Neural cell (in vitro differentiated cells): ENCODE measurements at regions not wholly inside any gene's neighbourhood (a gene's known extent, or its start where the extent isn't known, plus 50 kb on each side); places are given as distances from the start of the nearest gene placed in this dataset.

Experiments used
- H2AFZ ChIP-seq: fragments of 200-600, 300-800 bp; sonication (generic), shearing (Covaris generic); 2 replicates; pipeline ENCODE4 v1.6.0; 2014; ENCODE audit warnings: low read depth, mild to moderate bottlenecking, antibody characterized with exemption, low read length, moderate library complexity
- H3F3A ChIP-seq: fragments of 200-600 bp; shearing (Covaris generic); 2 replicates; pipeline ENCODE4 v1.6.1; 2016; ENCODE audit warnings: mild to moderate bottlenecking, moderate library complexity, mixed read lengths, antibody characterized with exemption, low read length; ENCODE audit not compliant: insufficient read depth, poor library complexity, severe bottlenecking
- H3K27ac ChIP-seq: fragments of 200-600, 300-800 bp; sonication (generic), shearing (Covaris generic); 2 replicates; pipeline ENCODE4 v1.5.1; 2014; ENCODE audit warnings: mild to moderate bottlenecking, low read length, moderate library complexity
- H3K27me3 ChIP-seq: fragments of 300-800, 200-600 bp; sonication (generic), shearing (Covaris generic); 2 replicates; pipeline ENCODE4 v1.6.0; 2014; ENCODE audit warnings: mild to moderate bottlenecking, low read depth, low read length, moderate library complexity; ENCODE audit not compliant: insufficient read depth
- H3K36me3 ChIP-seq: fragments of 300-800, 200-600 bp; sonication (generic), shearing (Covaris generic); 2 replicates; pipeline ENCODE4 v1.5.1; 2014; ENCODE audit warnings: mild to moderate bottlenecking, antibody characterized with exemption, low read length, moderate library complexity; ENCODE audit not compliant: insufficient read depth
- H3K4me2 ChIP-seq: fragments of 300-800, 200-600 bp; sonication (generic), shearing (Covaris generic); 2 replicates; pipeline ENCODE4 v1.6.0; 2014; ENCODE audit warnings: mild to moderate bottlenecking, low read length
- H3K4me3 ChIP-seq: fragments of 300-800, 200-600 bp; sonication (generic), shearing (Covaris generic); 2 replicates; pipeline ENCODE4 v1.5.1; 2014; ENCODE audit warnings: mild to moderate bottlenecking, low read length, moderate library complexity
- H3K79me2 ChIP-seq: fragments of 200-600 bp; shearing (Covaris generic); replicated peaks from 2 replicates; pipeline ENCODE4 v1.6.0; 2014; ENCODE audit warnings: mild to moderate bottlenecking, low read length, moderate library complexity; ENCODE audit not compliant: insufficient read depth
- H3K9ac ChIP-seq: fragments of 300-800, 200-600 bp; sonication (generic), shearing (Covaris generic); 2 replicates; pipeline ENCODE4 v1.6.1; 2016; ENCODE audit warnings: mild to moderate bottlenecking, low read length, mixed read lengths
- H3K9me2 ChIP-seq: fragments of 200-600 bp; shearing (Covaris generic); 2 replicates; pipeline ENCODE4 v1.6.1; 2016; ENCODE audit warnings: mild to moderate bottlenecking, low read length, mixed read lengths; ENCODE audit not compliant: insufficient read depth
- H3K9me3 ChIP-seq: fragments of 200-600, 300-800 bp; sonication (generic), shearing (Covaris generic); 2 replicates; pipeline ENCODE4 v1.6.1; 2016; ENCODE audit warnings: mild to moderate bottlenecking, mixed run types, low read length, moderate library complexity, mixed read lengths
- H4K20me1 ChIP-seq: fragments of 200-600 bp; shearing (Covaris generic); 2 replicates; pipeline ENCODE4 v1.6.1; 2016; ENCODE audit warnings: mild to moderate bottlenecking, mixed run types; ENCODE audit not compliant: insufficient read depth
- EP300 ChIP-seq: fragments of 450-650 bp; conservative IDR thresholded peaks from 2 replicates; pipeline ENCODE4 v1.6.1; 2014; ENCODE audit warnings: antibody characterized with exemption, mild to moderate bottlenecking, moderate library complexity; ENCODE audit not compliant: poor library complexity, severe bottlenecking
- EZH2 ChIP-seq: fragments of 200-600, 300-800 bp; shearing (Covaris generic), sonication (generic); IDR thresholded peaks from 2 replicates; pipeline ENCODE4 v1.6.1; 2014; ENCODE audit warnings: antibody characterized with exemption, low read length, borderline replicate concordance, mild to moderate bottlenecking; ENCODE audit not compliant: insufficient read depth, poor library complexity, severe bottlenecking
- MXI1 ChIP-seq: fragments of 450-650 bp; conservative IDR thresholded peaks from 2 replicates; pipeline ENCODE4 v1.6.1; 2014; ENCODE audit warnings: antibody characterized with exemption, mild to moderate bottlenecking; ENCODE audit not compliant: poor library complexity, severe bottlenecking
- POLR2AphosphoS5 ChIP-seq: IDR thresholded peaks from 2 replicates; pipeline ENCODE4 v1.6.1; 2012
- RAD21 ChIP-seq: fragments of 450-650 bp; conservative IDR thresholded peaks from 2 replicates; pipeline ENCODE4 v1.6.1; 2014; ENCODE audit warnings: antibody characterized with exemption, mild to moderate bottlenecking, moderate library complexity
- SMC3 ChIP-seq: fragments of 450-650 bp; conservative IDR thresholded peaks from 2 replicates; pipeline ENCODE4 v1.6.1; 2014; ENCODE audit warnings: antibody characterized with exemption, mild to moderate bottlenecking, moderate library complexity; ENCODE audit not compliant: poor library complexity
- TAF1 ChIP-seq: IDR thresholded peaks from 2 replicates; pipeline ENCODE4 v1.6.1; 2012; ENCODE audit warnings: low read depth
- TF ChIP-seq, protein P1 (sequence below): IDR thresholded peaks from 2 replicates; pipeline ENCODE4 v1.6.1; 2012; ENCODE audit warnings: borderline replicate concordance
- TF ChIP-seq, protein P2 (sequence below): fragments of 450-650 bp; IDR thresholded peaks from 2 replicates; pipeline ENCODE4 v1.5.1; 2014; ENCODE audit warnings: antibody characterized with exemption, mild to moderate bottlenecking, moderate library complexity; ENCODE audit not compliant: poor library complexity, severe bottlenecking

DNA sequence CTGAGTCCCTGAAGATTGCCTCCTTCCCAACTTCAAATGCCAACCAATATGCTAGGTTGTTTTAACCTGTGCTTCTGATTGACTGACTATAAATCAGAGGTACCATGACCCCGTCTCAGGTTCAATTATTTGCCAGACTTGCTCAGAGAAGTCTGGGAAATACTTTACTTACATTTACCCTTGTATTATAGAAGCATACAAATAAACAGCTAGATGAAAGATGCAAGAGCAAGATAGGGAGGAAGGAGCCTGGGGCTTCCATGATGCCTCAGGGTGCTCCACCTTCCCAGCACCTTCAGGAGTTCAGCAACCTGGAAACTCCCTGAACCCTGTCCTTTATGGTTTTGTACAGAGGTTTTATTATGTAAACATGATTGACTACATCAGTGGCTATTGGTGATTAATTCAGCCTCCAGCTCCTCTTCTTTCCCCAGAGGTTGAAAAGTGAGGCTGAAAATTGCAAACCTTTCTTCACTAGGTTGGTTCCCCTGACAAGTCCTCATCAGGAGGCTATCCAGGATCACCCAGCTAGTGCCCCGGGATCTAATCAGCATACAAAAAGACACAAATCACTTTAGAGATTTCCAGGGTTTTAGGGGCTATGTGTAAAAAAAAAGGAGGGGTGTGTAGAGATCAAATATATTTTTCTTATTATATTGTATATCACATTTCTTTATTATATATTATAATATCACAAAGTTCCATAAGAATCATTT, 547.7 kb downstream of the EPM2A start:
- H2AFZ ChIP-seq, result no peak overlapping the region
- no peak overlapping the region for H3K27ac ChIP-seq
- H3K4me3 ChIP-seq, result no peak overlapping the region
- H3F3A ChIP-seq, result no peaks in the 10 kb centered on the region
- no peaks in the 10 kb centered on the region for H3K36me3 ChIP-seq
- no peaks in the 10 kb centered on the region for H4K20me1 ChIP-seq
- H3K9me2 ChIP-seq, result no peaks in the 10 kb centered on the region
- no peaks in the 10 kb centered on the region for H3K9me3 ChIP-seq
- H3K27me3 ChIP-seq, result no peaks in the 10 kb centered on the region
- H3K79me2 ChIP-seq, result no peaks in the 10 kb centered on the region
- TF ChIP-seq RAD21 (no peak), SMC3 (no peak), TAF1 (no peak), POLR2AphosphoS5 (no peak), MXI1 (no peak), EZH2 (no peak), EP300 (no peak)
- TF ChIP-seq, protein P1, sequence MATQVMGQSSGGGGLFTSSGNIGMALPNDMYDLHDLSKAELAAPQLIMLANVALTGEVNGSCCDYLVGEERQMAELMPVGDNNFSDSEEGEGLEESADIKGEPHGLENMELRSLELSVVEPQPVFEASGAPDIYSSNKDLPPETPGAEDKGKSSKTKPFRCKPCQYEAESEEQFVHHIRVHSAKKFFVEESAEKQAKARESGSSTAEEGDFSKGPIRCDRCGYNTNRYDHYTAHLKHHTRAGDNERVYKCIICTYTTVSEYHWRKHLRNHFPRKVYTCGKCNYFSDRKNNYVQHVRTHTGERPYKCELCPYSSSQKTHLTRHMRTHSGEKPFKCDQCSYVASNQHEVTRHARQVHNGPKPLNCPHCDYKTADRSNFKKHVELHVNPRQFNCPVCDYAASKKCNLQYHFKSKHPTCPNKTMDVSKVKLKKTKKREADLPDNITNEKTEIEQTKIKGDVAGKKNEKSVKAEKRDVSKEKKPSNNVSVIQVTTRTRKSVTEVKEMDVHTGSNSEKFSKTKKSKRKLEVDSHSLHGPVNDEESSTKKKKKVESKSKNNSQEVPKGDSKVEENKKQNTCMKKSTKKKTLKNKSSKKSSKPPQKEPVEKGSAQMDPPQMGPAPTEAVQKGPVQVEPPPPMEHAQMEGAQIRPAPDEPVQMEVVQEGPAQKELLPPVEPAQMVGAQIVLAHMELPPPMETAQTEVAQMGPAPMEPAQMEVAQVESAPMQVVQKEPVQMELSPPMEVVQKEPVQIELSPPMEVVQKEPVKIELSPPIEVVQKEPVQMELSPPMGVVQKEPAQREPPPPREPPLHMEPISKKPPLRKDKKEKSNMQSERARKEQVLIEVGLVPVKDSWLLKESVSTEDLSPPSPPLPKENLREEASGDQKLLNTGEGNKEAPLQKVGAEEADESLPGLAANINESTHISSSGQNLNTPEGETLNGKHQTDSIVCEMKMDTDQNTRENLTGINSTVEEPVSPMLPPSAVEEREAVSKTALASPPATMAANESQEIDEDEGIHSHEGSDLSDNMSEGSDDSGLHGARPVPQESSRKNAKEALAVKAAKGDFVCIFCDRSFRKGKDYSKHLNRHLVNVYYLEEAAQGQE, result no peak
- TF ChIP-seq, protein P2, sequence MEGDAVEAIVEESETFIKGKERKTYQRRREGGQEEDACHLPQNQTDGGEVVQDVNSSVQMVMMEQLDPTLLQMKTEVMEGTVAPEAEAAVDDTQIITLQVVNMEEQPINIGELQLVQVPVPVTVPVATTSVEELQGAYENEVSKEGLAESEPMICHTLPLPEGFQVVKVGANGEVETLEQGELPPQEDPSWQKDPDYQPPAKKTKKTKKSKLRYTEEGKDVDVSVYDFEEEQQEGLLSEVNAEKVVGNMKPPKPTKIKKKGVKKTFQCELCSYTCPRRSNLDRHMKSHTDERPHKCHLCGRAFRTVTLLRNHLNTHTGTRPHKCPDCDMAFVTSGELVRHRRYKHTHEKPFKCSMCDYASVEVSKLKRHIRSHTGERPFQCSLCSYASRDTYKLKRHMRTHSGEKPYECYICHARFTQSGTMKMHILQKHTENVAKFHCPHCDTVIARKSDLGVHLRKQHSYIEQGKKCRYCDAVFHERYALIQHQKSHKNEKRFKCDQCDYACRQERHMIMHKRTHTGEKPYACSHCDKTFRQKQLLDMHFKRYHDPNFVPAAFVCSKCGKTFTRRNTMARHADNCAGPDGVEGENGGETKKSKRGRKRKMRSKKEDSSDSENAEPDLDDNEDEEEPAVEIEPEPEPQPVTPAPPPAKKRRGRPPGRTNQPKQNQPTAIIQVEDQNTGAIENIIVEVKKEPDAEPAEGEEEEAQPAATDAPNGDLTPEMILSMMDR, result no peak
- H3K9ac ChIP-seq, result no peak overlapping the region
- no peak overlapping the region for H3K4me2 ChIP-seq

DNA sequence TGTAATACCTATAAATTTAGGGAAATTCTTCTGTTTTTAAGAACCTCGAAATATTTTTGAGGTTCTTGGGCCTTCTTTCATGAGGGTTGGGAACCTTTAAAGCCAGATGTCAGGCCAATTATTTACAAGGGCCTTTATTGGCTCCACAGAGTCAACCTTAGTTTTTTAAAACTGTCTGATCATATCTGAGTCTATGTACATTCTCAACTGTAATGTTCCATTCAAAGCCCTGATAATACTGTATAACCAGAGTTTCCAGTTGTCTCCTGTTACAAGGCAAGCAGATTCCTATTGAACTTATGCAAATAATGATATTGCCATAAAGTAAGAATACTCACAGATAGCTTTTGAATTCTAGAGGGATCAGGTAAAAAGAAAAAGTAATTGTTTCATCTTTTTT, 545.5 kb downstream of the EPM2A start:
- Histone ChIP-seq H3K4me3 (no peak overlapping the region), H3K9me3 (no peaks in the 10 kb centered on the region), H3K9ac (no peak overlapping the region), H3K79me2 (no peaks in the 10 kb centered on the region), H3K4me2 (no peak overlapping the region), H3K36me3 (no peaks in the 10 kb centered on the region), H4K20me1 (no peaks in the 10 kb centered on the region), H3F3A (no peaks in the 10 kb centered on the region), H2AFZ (no peak overlapping the region), H3K27ac (no peak overlapping the region), H3K27me3 (no peaks in the 10 kb centered on the region), H3K9me2 (no peaks in the 10 kb centered on the region)
- TF ChIP-seq MXI1 (no peak), POLR2AphosphoS5 (no peak)
- TF ChIP-seq, protein P2, result no peak
